ENCODE measurements at regions not wholly inside any gene's neighbourhood (a gene's known extent, or its start where the extent isn't known, plus 50 kb on each side); places are given as distances from the start of the nearest gene placed in this dataset.

DNA sequence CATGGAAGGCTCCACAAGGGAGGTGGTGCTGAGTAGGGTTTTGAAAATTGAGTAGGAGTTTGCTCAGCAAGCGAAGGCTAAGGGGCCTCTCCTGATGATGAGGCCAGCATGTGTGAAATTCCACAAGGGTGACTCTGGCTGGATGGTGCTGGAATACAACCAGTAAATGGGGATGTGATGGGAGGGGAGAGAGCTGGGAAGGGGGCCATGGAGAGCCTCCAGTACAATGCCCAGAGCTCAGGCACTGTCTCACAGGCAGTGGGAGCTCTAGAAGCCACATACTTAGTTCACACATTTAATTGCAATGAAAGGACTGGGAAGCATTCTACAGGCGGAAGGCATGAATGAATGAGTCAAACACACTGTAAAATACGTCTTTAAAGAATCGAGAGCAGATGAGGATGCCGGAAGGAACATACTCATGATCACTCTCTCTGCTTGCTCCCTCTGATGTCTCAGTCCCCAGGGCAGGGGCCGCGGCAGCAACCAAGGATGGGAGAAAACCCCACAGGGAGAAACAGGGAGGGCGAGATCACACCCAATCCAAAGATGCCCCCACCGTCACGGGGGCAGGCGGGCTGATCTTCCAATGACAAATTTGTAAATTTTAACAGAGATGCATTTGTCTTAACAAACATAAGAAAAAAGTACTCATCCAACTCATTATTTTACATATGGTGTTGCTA, 261.0 kb downstream of the NSG2 start:
- TF ChIP-seq, protein P1, sequence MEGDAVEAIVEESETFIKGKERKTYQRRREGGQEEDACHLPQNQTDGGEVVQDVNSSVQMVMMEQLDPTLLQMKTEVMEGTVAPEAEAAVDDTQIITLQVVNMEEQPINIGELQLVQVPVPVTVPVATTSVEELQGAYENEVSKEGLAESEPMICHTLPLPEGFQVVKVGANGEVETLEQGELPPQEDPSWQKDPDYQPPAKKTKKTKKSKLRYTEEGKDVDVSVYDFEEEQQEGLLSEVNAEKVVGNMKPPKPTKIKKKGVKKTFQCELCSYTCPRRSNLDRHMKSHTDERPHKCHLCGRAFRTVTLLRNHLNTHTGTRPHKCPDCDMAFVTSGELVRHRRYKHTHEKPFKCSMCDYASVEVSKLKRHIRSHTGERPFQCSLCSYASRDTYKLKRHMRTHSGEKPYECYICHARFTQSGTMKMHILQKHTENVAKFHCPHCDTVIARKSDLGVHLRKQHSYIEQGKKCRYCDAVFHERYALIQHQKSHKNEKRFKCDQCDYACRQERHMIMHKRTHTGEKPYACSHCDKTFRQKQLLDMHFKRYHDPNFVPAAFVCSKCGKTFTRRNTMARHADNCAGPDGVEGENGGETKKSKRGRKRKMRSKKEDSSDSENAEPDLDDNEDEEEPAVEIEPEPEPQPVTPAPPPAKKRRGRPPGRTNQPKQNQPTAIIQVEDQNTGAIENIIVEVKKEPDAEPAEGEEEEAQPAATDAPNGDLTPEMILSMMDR (IDR thresholded peaks at IDR 0.05; ENCODE audit: poor library complexity) = no peak
- TF ChIP-seq EZH2 (IDR thresholded peaks at IDR 0.05; ENCODE audit: borderline replicate concordance) (no peak), EZH2phosphoT487 (IDR thresholded peaks at IDR 0.05; ENCODE audit: low read depth, severe bottlenecking, unreplicated experiment) (no peak)
